ENCODE measurements at regions not wholly inside any gene's neighbourhood (a gene's known extent, or its start where the extent isn't known, plus 50 kb on each side); places are given as distances from the start of the nearest gene placed in this dataset.

DNA sequence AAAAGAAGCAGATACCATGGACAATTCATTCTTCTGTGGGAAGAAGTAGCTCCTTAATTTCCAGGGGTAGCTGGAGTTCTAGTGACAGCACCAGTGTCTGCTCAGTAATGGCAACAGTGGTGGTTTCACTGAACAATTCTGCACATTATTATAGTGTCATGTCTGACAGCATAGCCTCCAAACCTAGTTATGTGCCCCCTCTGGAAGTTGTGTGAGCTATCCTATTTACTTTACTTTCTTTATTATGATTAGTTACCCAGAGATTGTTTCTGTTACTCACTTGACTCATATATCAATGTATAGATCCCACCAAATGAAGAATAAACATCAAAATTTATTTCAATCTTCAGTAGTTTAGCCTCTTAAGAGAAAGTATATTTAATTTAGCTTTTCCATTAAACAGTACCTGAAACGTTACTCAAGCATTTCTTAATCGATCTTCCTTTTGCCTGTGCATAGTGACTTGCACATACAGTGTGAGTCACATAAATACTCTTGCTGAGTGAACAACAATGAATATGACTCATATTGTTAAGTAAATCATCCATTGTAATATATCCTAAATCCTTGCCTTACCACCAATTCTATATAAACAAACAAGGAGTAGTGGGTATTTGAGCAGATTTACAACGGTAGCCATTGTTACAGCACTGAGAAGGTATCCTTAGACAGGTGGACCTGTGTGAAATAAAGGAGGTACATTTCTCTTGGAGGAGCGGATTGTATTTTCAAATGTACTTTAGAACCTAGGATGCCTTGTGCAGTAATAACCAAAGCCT, 534.7 kb downstream of the ANKRD50 start:
- DNase-seq: no peak
- intact Hi-C loops (cut with DNase I): no loop called here

GRCh38 chr4:124178449-124179021, 534.0 kb downstream of the ANKRD50 start:
- intact Hi-C loops (cut with DNase I): no loop called here
- DNase-seq: no peak

- peak in 1 of 10 donors; percentile 60 for DNase-seq
- intact Hi-C loops (cut with DNase I): no loop called here
Measured at GRCh38 chr4:124179506-124180186, 532.9 kb downstream of the ANKRD50 start.

- intact Hi-C loops (cut with DNase I): no loop called here
- DNase-seq: no peak
Measured at GRCh38 chr4:124181039-124181438, 531.5 kb downstream of the ANKRD50 start.

GRCh38 chr4:124183231-124183630, 529.3 kb downstream of the ANKRD50 start:
- no peak for DNase-seq
- intact Hi-C loops (cut with DNase I): no loop called here

GRCh38 chr4:124183926-124184325, 528.6 kb downstream of the ANKRD50 start:
- no peak for DNase-seq
- intact Hi-C loops (cut with DNase I): no loop called here

DNA sequence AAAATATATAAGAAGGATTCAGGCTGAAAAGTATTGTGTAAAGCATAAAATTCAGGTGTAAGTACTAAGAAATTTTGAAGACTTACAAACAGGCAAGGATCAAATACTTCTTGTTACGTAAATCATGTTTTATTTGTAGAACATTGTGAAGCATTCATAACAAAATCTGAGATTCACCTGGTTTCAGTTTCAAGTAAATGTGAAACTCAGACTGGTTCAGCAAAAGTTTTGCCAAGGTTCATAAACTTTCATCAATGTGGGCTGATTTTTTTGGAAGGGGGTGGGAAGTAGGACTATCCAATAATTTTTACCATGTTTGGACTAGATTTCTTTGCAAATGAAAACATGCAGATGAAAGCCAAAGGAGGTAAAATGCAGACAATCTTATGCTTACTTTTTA, 527.7 kb downstream of the ANKRD50 start:
- DNase-seq: no peak
- intact Hi-C loops (cut with DNase I): no loop called here

DNA sequence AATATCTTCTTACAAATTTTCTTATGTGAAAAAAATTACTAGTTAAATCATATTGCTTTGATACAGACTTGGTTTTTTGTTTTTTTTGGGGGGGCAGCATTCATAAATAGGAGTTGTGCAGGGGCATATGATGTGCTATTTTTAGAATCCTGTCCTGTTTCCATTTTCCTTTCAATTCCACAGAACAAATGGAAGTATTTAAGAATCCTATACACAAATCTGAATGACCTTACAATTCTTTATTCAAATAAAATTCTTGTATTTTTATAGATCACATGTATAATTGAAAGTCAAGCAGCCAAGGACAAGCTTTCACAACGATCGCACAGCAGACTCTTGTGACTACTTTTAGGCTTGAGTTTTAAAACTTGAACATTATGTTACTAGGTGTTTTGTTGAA, 523.9 kb downstream of the ANKRD50 start:
- intact Hi-C loops (cut with DNase I): no loop called here
- DNase-seq: no peak

GRCh38 chr4:124189545-124189944, 523.0 kb downstream of the ANKRD50 start:
- DNase-seq: no peak
- intact Hi-C loops (cut with DNase I): no loop called here

- intact Hi-C loops (cut with DNase I): no loop called here
- DNase-seq: no peak
Measured at GRCh38 chr4:124191329-124191728, 521.2 kb downstream of the ANKRD50 start.

DNA sequence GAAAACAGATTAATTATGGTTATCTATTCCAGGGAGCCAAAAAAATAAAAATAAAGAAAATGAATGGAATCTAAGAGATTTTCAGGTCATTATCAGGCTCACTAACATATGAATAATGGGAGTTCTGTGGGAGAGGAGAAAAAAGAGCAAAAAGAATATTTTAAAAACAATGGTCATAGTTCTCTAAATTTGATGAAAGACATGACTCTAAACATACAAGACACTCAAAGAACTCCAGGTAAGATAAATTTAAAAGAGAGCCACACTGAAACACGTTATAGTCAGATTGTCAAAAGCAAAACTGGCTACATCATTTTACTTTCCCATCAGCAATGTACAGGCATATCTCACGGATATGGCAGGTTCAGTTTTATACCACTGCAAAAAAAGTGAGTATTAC, 520.0 kb downstream of the ANKRD50 start:
- no peak for DNase-seq
- intact Hi-C loops (cut with DNase I): no loop called here

DNA sequence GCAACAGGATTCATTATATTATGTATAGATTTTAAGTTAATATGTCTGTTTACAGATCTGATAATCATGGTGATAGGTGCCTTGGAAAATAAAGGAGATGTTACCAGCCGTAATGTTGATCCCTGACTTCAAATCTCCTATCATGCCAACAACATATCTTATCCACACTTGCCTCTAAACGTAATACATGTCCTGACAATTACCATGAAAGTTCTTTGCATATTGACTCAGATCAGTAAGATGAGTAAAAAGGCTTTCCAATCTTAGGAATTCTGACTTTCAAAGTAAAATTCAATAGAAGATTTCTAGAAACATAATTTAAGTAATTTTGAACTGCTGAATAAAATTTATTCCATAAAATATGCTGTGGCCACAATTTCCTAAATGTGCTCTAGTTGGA, 513.3 kb downstream of the ANKRD50 start:
- DNase-seq: no peak
- intact Hi-C loops (cut with DNase I): no loop called here

- no peak for DNase-seq
- intact Hi-C loops (cut with DNase I): no loop called here
Measured at GRCh38 chr4:124199755-124200154, 512.8 kb downstream of the ANKRD50 start.

DNA sequence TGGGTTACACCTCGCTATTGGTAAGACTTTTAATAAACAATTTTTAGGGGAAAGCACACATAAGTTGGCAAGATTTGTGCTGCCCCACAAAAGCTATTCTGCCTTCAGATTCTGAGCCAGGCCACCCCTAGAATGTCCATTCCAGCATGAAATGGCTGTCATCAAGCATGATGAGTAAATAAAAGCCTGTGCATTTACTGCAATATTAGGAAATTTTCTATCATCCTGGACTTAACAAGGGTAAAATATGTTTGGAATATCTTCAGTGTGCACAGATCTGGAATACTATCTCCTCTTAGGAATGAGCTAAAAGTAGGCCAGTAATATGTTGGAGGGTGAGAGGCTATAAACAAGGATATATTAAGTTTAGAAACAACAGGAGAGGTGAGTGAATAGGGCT, 510.9 kb downstream of the ANKRD50 start:
- DNase-seq: no peak
- intact Hi-C loops (cut with DNase I): no loop called here

- DNase-seq: no peak
- intact Hi-C loops (cut with DNase I): no loop called here
Measured at GRCh38 chr4:124202099-124202498, 510.4 kb downstream of the ANKRD50 start.

GRCh38 chr4:124203613-124204238, 508.8 kb downstream of the ANKRD50 start:
- DNase-seq: no peak
- intact Hi-C loops (cut with DNase I): no loop called here

GRCh38 chr4:124206779-124207605, 505.5 kb downstream of the ANKRD50 start:
- no peak for DNase-seq
- intact Hi-C loops (cut with DNase I): no loop called here

DNA sequence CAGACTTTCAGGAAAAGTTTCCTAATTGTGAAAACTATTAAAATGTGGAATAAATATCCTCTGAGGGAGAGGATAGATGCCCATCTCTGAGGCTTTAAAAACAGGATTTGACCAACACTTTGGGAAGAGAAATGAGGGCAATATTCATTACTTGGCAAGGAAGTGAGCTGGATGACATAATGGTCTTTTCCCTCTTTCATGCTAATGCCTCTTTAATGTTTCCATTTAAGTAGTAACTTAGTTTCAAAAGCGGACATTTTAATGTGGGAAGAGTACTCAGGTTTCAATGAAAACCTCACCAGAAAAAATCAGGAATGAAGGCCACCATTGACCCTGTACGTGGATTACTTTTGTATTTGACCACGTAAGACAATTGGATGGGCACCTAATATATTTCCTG, 503.3 kb downstream of the ANKRD50 start:
- no peak for DNase-seq
- intact Hi-C loops (cut with DNase I): no loop called here

DNA sequence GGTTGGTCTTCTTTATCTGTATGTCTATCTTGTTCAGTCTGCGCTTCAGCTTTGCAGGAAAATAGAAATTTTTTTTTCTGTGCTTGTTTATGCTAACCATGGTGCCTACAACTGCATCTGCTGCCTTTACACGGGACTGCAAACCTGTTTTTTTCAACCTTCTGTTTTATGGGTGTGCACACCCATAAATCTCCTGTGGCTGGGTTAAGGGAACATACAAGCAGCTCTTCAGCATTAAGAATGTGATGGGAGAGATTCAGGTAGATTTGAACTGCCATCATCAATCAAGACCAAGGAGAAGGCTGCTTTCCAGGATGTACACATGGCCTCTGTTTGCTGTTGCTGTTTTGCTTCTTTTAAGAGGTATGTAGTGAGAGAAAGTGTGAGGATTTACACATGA, 502.9 kb downstream of the ANKRD50 start:
- intact Hi-C loops (cut with DNase I): no loop called here
- no peak for DNase-seq

DNA sequence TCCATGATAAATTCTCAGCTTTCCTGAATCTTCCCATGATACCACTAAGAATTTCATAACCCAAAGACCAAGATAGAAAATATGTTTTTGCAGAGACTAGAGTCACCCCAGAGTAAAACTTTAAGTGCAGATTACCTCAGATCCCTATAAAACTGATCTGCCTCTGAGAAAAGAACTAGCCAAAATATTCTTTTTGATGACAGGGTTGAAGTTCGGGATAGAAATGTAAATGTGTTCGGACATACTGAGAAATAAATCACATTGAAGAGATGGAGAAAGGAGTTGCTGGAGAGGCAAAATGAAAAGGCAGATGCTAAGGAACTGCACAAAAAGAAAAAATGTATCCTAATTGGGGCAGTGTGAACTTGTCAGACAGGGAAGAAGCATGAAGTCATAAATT, 501.8 kb downstream of the ANKRD50 start:
- intact Hi-C loops (cut with DNase I): no loop called here
- no peak for DNase-seq

All from posterior cingulate gyrus (tissue), 11 donors.